HepG2 (cell line): ENCODE measurements at regions not wholly inside any gene's neighbourhood (a gene's known extent, or its start where the extent isn't known, plus 50 kb on each side); places are given as distances from the start of the nearest gene placed in this dataset.
"Not testable (repeated sequence)": the region's sequence is repeated elsewhere in the genome, so short reads cannot be mapped to it uniquely, and the experiment has no call there.

ENCODE experiments used
- ATAC-seq: fragments of 200-7000 bp; cut with Tn5 transposase; 3 replicates; pipeline ENCODE4 v1.9.1; 2020; ENCODE audit warnings: mild to moderate bottlenecking, moderate library complexity
- BruUV-seq: library from RNA; stranded (reverse); fragments of 400-500 nt; replicated peaks from 2 replicates; lab custom pipeline; 2021; lab: Mats Ljungman, UMichigan
- CTCF ChIA-PET: fragments of 300-600 bp; formaldehyde crosslinking; extraction: SDS; loops from one replicate; lab custom pipeline; 2021; ENCODE audit warnings: low total read pairs, inconsistent platforms, low intra/inter-chr PET ratio; lab: Yijun Ruan, JAX
- POLR2A ChIA-PET: fragments of 350-600 bp; sonication (Branson Sonifier 250); formaldehyde crosslinking; loops from one replicate; lab custom pipeline; 2020; ENCODE audit warnings: antibody characterized with exemption, inconsistent platforms; lab: Yijun Ruan, JAX
- DNase-seq: peaks from one replicate; pipeline ENCODE4 v3.0.0-alpha.2; 2015; ENCODE audit warnings: low spot score
- FAIRE-seq: peaks from 3 replicates; lab custom pipeline; 2011; peaks lifted over from hg19 to GRCh38; lab: Jason Lieb, UNC
- H2AFZ ChIP-seq: one replicate; pipeline ENCODE4 v1.6.1; 2011; ENCODE audit warnings: low read length, inconsistent platforms
- H3K27ac ChIP-seq: fragments of 300-600 bp; 3 replicates; pipeline ENCODE4 v1.8.0; 2011; ENCODE audit warnings: mixed run types, mild to moderate bottlenecking, mixed read lengths, low read length, inconsistent platforms; ENCODE audit not compliant: insufficient read depth; ENCODE audit errors: extremely low read length
- H3K27me3 ChIP-seq, 2 experiments: fragments of 200-600 bp in 1 of 2; 2 replicates in 1 of 2; 3 replicates in 1 of 2; pipeline versions ENCODE4 v1.6.0 to v1.8.0; 2011; ENCODE audit warnings: low read length in 2 of 2, mild to moderate bottlenecking in 2 of 2, moderate library complexity in 2 of 2, inconsistent platforms in 1 of 2; ENCODE audit not compliant: insufficient read depth in 2 of 2, control insufficient read depth in 1 of 2
- H3K36me3 ChIP-seq, 2 experiments: fragments of 200-600 bp in 1 of 2; replicated peaks in 1 of 2; 2 replicates in 1 of 2; 3 replicates in 1 of 2; pipeline versions ENCODE4 v1.5.1 to v1.8.0; 2011; ENCODE audit warnings: low read length in 2 of 2, inconsistent platforms in 1 of 2; ENCODE audit not compliant: insufficient read depth in 2 of 2, control insufficient read depth in 1 of 2
- H3K4me1 ChIP-seq: 2 replicates; pipeline ENCODE4 v1.5.1; 2012; ENCODE audit warnings: low read length, inconsistent platforms; ENCODE audit not compliant: insufficient read depth
- H3K4me2 ChIP-seq: 2 replicates; pipeline ENCODE4 v1.6.0; 2011; ENCODE audit warnings: low read depth, low read length, inconsistent platforms
- H3K4me3 ChIP-seq, 3 experiments: fragments of 200-600 bp in 1 of 3; sonication (generic), shearing (Covaris generic) in 1 of 3; replicated peaks in 1 of 3; 2 replicates each; pipeline ENCODE4 v1.5.1; 2011 to 2016; ENCODE audit warnings: low read length in 3 of 3, inconsistent platforms in 2 of 3, low read depth in 2 of 3, mild to moderate bottlenecking in 2 of 3, control low read depth in 1 of 3, mixed read lengths in 1 of 3; ENCODE audit not compliant: insufficient read depth in 1 of 3
- H3K79me2 ChIP-seq: one replicate; pipeline ENCODE4 v1.6.1; 2011; ENCODE audit warnings: low read length, inconsistent platforms; ENCODE audit not compliant: insufficient read depth
- H3K9ac ChIP-seq: 2 replicates; pipeline ENCODE4 v1.6.0; 2011; ENCODE audit warnings: mild to moderate bottlenecking, low read depth, low read length, inconsistent platforms; ENCODE audit not compliant: insufficient read depth
- H3K9me3 ChIP-seq: 2 replicates; pipeline ENCODE4 v1.5.1; 2012; ENCODE audit warnings: mild to moderate bottlenecking, low read length
- H4K20me1 ChIP-seq: 2 replicates; pipeline ENCODE4 v1.6.0; 2011; ENCODE audit warnings: inconsistent platforms, mild to moderate bottlenecking, low read length, moderate library complexity; ENCODE audit not compliant: insufficient read depth
- CREB1 ChIP-seq, 2 experiments: fragments of 450-650 bp in 1 of 2; IDR thresholded peaks; 2 replicates each; pipeline ENCODE4 v1.6.1; 2016 to 2017; ENCODE audit warnings: control low read depth in 1 of 2, mild to moderate bottlenecking in 1 of 2, missing compliant biosample characterization in 1 of 2, missing genetic modification characterization in 1 of 2
- FOXK2 ChIP-seq: fragments of 450-650 bp; IDR thresholded peaks from 2 replicates; pipeline ENCODE4 v1.6.1; 2016
- NONO ChIP-seq, 2 experiments: fragments of 450-650 bp in 1 of 2; sonication (generic) in 1 of 2; formaldehyde crosslinking in 1 of 2; IDR thresholded peaks in 1 of 2; conservative IDR thresholded peaks in 1 of 2; 2 replicates each; pipeline versions ENCODE4 v1.6.1 to v1.8.0; 2017 to 2022; ENCODE audit warnings: mild to moderate bottlenecking in 1 of 2, missing genetic modification reagents in 1 of 2, moderate library complexity in 1 of 2
- SRF ChIP-seq: IDR thresholded peaks from 2 replicates; pipeline ENCODE4 v1.6.1; 2011; ENCODE audit warnings: mild to moderate bottlenecking, low read depth, low read length, moderate library complexity
- ZNF33A ChIP-seq: sonication (generic); formaldehyde crosslinking; IDR thresholded peaks from 2 replicates; pipeline ENCODE4 v1.5.1; 2020; ENCODE audit warnings: missing genetic modification reagents, mild to moderate bottlenecking, moderate library complexity, borderline replicate concordance
- WGBS: methylation state at CpG from one replicate; pipeline ENCODE4 v1.1.6; 2017; ENCODE audit warnings: low lambda C conversion rate; 5-methylcytosine and 5-hydroxymethylcytosine counted together
- in situ Hi-C: cut with HindIII; loops from 2 replicates; pipeline ENCODE4 v1.10.0; 2017; ENCODE audit warnings: low pct_unique_long_range_greater_than_20kb; ENCODE audit not compliant: extremely low pct_ligation_motif_present
- intact Hi-C: fragments of 100-400 bp; cut with micrococcal nuclease; formaldehyde crosslinking; loops from one replicate; pipeline ENCODE4 v1.10.0; 2022; ENCODE audit not compliant: unreplicated experiment
- TF ChIP-seq, protein P1 (sequence below): sonication (generic); formaldehyde crosslinking; IDR thresholded peaks from 2 replicates; pipeline ENCODE4 v1.5.1; 2020; ENCODE audit warnings: mild to moderate bottlenecking, moderate library complexity, missing genetic modification reagents

DNA sequence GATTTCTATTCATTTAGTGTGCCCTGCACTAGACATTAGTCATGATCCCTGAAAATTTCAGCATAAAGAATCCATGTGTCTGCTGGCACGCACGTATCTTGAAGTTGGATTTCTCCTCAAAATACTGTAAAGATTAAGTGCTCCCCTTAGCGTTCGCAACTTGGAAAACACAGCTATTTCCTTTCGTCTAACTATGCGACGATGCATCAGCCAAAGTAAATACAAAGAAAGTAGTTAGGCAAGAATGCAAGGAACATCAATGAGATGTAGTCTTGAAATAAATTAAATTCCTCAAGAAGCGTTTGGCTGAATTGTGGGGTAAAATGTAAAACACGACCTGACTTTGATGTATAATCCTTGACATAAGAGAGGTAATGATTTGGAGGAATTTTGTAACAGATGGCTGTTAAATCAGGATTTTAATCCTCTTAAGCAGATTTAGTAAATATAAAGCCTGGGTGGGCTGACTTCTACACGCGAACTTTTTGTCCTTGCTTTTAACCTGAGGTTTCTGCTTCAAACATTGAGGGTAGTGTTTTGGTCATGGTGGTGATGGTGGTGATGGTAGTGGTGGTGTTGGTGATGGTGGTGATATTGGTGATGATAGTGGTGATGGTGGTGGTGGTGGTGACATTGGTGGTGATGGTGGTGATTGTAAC, 88.2 kb downstream of the FOXF2 start (continued):
- TF ChIP-seq, protein P1, sequence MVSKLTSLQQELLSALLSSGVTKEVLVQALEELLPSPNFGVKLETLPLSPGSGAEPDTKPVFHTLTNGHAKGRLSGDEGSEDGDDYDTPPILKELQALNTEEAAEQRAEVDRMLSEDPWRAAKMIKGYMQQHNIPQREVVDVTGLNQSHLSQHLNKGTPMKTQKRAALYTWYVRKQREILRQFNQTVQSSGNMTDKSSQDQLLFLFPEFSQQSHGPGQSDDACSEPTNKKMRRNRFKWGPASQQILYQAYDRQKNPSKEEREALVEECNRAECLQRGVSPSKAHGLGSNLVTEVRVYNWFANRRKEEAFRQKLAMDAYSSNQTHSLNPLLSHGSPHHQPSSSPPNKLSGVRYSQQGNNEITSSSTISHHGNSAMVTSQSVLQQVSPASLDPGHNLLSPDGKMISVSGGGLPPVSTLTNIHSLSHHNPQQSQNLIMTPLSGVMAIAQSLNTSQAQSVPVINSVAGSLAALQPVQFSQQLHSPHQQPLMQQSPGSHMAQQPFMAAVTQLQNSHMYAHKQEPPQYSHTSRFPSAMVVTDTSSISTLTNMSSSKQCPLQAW: no peak
- TF ChIP-seq ZNF33A (no peak), SRF (no peak)

DNA sequence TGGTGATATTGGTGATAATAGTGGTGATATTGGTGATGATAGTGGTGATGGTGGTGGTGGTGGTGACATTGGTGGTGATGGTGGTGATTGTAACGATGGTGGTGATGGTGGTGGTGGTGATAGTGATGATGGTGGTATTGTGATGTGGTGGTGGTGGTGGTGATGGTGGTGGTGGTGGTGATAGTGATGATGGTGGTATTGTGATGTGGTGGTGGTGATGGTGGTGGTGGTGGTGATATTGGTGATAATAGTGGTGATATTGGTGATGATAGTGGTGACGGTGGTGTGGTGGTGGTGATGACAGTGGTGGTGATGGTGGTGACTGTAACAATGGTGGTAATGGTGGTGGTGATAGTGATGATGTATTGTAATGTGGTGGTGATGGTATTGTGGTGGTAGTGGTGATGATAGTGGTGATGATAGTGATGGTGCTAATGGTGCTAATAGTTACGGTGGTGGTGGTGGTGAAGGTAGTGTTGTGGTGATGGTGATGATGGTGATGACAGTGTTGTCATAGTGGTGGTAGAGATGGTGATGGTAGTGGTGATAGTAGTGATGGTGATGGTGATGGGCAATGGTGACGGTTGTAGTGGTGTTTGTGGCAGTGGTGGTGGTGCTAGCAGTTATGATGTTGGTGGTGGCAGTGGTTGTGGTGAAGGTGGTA, 88.9 kb downstream of the FOXF2 start:
- FAIRE-seq; POLR2A ChIA-PET; H3K79me2 ChIP-seq; H3K4me3 ChIP-seq; H3K36me3 ChIP-seq; ATAC-seq; intact Hi-C loops; H2AFZ ChIP-seq; in situ Hi-C loops; H3K27ac ChIP-seq; H3K9me3 ChIP-seq; H3K4me1 ChIP-seq; H4K20me1 ChIP-seq; CTCF ChIA-PET; BruUV-seq; H3K9ac ChIP-seq; DNase-seq; H3K4me2 ChIP-seq; H3K27me3 ChIP-seq; TF ChIP-seq NONO (CRISPR knock-in tag; conservative IDR thresholded peaks at IDR 0.05); CREB1 (CRISPR knock-in tag; IDR thresholded peaks at IDR 0.05): not testable (repeated sequence)
- TF ChIP-seq FOXK2: 0 out of 2 replicates have a peak, but pooled peaks have one; percentile 23
- TF ChIP-seq NONO (IDR thresholded peaks at IDR 0.05): 0 out of 2 replicates have a peak, but pooled peaks have one; percentile 51
- TF ChIP-seq CREB1 (IDR thresholded peaks at IDR 0.05): peak; percentile 86
- 33% methylated on average over 4 of the region's 4 CpGs for WGBS
